Ovary (tissue), 3 donors: ENCODE measurements at regions not wholly inside any gene's neighbourhood (a gene's known extent, or its start where the extent isn't known, plus 50 kb on each side); places are given as distances from the start of the nearest gene placed in this dataset.

ENCODE experiments used
- POLR2A ChIP-seq: fragments of 450-650 bp; IDR thresholded peaks from one replicate; pipeline ENCODE4 v1.6.1; 2017; ENCODE audit warnings: antibody characterized with exemption, mild to moderate bottlenecking, moderate library complexity
- TF ChIP-seq, protein P1 (sequence below), 3 donors: fragments of 450-650 bp in 2 of 3; fragments of 200-600 bp in 1 of 3; IDR thresholded peaks; one replicate each; pipeline versions ENCODE4 v1.5.1 to v1.8.0; 2016 to 2022; ENCODE audit warnings: antibody characterized with exemption in 3 of 3, mild to moderate bottlenecking in 1 of 3
- donor health status: DM: no; HTN: no; CAD: no.

DNA sequence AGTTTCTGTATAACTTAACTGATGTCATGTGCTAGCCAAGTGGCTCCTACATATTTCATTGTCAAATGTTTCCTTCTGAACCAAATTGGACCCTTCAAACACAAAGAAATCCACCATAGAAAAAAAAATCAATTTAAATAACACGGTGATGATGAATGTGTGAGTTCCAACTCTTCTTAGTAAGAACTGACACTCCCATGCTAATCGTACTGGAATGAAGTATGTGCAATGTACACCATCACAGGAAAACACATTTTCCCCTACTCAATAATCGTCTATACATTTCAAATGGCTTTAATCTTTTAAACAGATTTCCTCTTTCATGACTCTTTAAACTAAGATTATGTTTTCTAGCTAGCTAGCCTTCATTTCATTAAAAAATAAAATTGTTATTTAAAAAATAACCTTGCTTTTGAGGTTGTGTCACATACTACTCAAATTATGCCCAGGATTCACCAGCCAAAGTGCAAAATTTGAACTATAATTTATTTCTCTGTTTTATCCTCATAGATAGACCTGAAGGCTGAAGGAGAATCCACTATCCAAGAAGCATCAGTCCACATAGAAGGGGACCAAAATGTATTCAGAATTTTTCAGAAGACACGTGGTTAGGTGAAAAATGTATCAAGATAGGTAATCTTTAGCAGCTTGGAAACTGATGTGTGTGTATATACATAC is 131.0 kb upstream of the ITGA1 start:
- TF ChIP-seq, protein P1, sequence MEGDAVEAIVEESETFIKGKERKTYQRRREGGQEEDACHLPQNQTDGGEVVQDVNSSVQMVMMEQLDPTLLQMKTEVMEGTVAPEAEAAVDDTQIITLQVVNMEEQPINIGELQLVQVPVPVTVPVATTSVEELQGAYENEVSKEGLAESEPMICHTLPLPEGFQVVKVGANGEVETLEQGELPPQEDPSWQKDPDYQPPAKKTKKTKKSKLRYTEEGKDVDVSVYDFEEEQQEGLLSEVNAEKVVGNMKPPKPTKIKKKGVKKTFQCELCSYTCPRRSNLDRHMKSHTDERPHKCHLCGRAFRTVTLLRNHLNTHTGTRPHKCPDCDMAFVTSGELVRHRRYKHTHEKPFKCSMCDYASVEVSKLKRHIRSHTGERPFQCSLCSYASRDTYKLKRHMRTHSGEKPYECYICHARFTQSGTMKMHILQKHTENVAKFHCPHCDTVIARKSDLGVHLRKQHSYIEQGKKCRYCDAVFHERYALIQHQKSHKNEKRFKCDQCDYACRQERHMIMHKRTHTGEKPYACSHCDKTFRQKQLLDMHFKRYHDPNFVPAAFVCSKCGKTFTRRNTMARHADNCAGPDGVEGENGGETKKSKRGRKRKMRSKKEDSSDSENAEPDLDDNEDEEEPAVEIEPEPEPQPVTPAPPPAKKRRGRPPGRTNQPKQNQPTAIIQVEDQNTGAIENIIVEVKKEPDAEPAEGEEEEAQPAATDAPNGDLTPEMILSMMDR (IDR thresholded peaks at IDR 0.05), result no peak
- no peak for TF ChIP-seq POLR2A
